ENCODE measurements at regions not wholly inside any gene's neighbourhood (a gene's known extent, or its start where the extent isn't known, plus 50 kb on each side); places are given as distances from the start of the nearest gene placed in this dataset.
A peak's percentile ranks its signal among the peaks of the same experiment; 100 is the strongest.

GRCh38 chr11:29656597-29656996 is 360.2 kb downstream of the KCNA4 start:
- H3K27ac Mint-ChIP-seq = no peak overlapping the region

GRCh38 chr11:29645373-29645772 is 371.5 kb downstream of the KCNA4 start:
- peaks cover 4% of the 10 kb centered on the region for H3K27me3 Mint-ChIP-seq (ENCODE audit: low read depth)
- no peak for TF ChIP-seq CTCF (IDR thresholded peaks at IDR 0.05; ENCODE audit: unreplicated experiment in 3 of 3)
- no peak overlapping the region for H3K4me3 Mint-ChIP-seq
- H3K4me1 Mint-ChIP-seq = no peaks in the 10 kb centered on the region
- no peak overlapping the region for H3K27ac Mint-ChIP-seq
- no peaks in the 10 kb centered on the region for H3K36me3 Mint-ChIP-seq (ENCODE audit: low read depth)
- peaks cover 3% of the 10 kb centered on the region for H3K9me3 Mint-ChIP-seq

More at GRCh38 chr11:29656597-29656996, 360.2 kb downstream of the KCNA4 start:
- Mint-ChIP-seq H3K4me3 (no peak overlapping the region), H3K27me3 (ENCODE audit: low read depth) (no peaks in the 10 kb centered on the region), H3K9me3 (no peaks in the 10 kb centered on the region), H3K4me1 (no peaks in the 10 kb centered on the region), H3K36me3 (ENCODE audit: low read depth) (no peaks in the 10 kb centered on the region)
- no peak for TF ChIP-seq CTCF (IDR thresholded peaks at IDR 0.05; ENCODE audit: unreplicated experiment in 3 of 3)

GRCh38 chr11:29641201-29641600 is 375.6 kb downstream of the KCNA4 start:
- H3K36me3 Mint-ChIP-seq (ENCODE audit: low read depth) = no peaks in the 10 kb centered on the region
- H3K4me3 Mint-ChIP-seq = no peak overlapping the region
- H3K27me3 Mint-ChIP-seq (ENCODE audit: low read depth) = peaks cover 5% of the 10 kb centered on the region
- no peaks in the 10 kb centered on the region for H3K4me1 Mint-ChIP-seq
- H3K9me3 Mint-ChIP-seq = no peaks in the 10 kb centered on the region
- H3K27ac Mint-ChIP-seq = no peak overlapping the region
- TF ChIP-seq CTCF (IDR thresholded peaks at IDR 0.05; ENCODE audit: unreplicated experiment in 3 of 3) = no peak

- Mint-ChIP-seq H3K36me3 (ENCODE audit: low read depth) (no peaks in the 10 kb centered on the region), H3K4me3 (no peak overlapping the region), H3K9me3 (no peaks in the 10 kb centered on the region), H3K27me3 (ENCODE audit: low read depth) (peaks cover 7% of the 10 kb centered on the region), H3K27ac (no peak overlapping the region), H3K4me1 (no peaks in the 10 kb centered on the region)
- TF ChIP-seq CTCF (IDR thresholded peaks at IDR 0.05; ENCODE audit: unreplicated experiment in 3 of 3) = no peak
Measured at GRCh38 chr11:29634744-29635143, 382.1 kb downstream of the KCNA4 start.

- Mint-ChIP-seq H3K27me3 (ENCODE audit: low read depth) (peaks cover 7% of the 10 kb centered on the region), H3K9me3 (no peaks in the 10 kb centered on the region), H3K27ac (no peak overlapping the region), H3K4me3 (no peak overlapping the region), H3K4me1 (no peaks in the 10 kb centered on the region), H3K36me3 (ENCODE audit: low read depth) (no peaks in the 10 kb centered on the region)
- TF ChIP-seq CTCF (IDR thresholded peaks at IDR 0.05; ENCODE audit: unreplicated experiment in 3 of 3) = peak in 2 of 3 experiments; percentile 7 to 15
Measured at GRCh38 chr11:29634244-29634643, 382.6 kb downstream of the KCNA4 start.

GRCh38 chr11:29629286-29629685 is 387.5 kb downstream of the KCNA4 start:
- Mint-ChIP-seq H3K36me3 (ENCODE audit: low read depth) (no peaks in the 10 kb centered on the region), H3K4me3 (no peak overlapping the region)

More at GRCh38 chr11:29629286-29629685, 387.5 kb downstream of the KCNA4 start:
- H3K9me3 Mint-ChIP-seq = no peaks in the 10 kb centered on the region
- peaks cover 3% of the 10 kb centered on the region for H3K27me3 Mint-ChIP-seq (ENCODE audit: low read depth)
- H3K4me1 Mint-ChIP-seq = no peaks in the 10 kb centered on the region
- no peak overlapping the region for H3K27ac Mint-ChIP-seq
- TF ChIP-seq CTCF (IDR thresholded peaks at IDR 0.05; ENCODE audit: unreplicated experiment in 3 of 3) = no peak
